ENCODE measurements at regions not wholly inside any gene's neighbourhood (a gene's known extent, or its start where the extent isn't known, plus 50 kb on each side); places are given as distances from the start of the nearest gene placed in this dataset.

- Histone ChIP-seq H3K9me3 (no peaks in the 10 kb centered on the region), H3K4me1 (no peaks in the 10 kb centered on the region), H3K36me3 (no peaks in the 10 kb centered on the region), H3K27me3 (no peaks in the 10 kb centered on the region), H3K27ac (no peak overlapping the region), H3K4me3 (no peak overlapping the region)
- DNase-seq (ENCODE audit: extremely low spot score in 2 of 2): no peak
- TF ChIP-seq POLR2AphosphoS5 (IDR thresholded peaks at IDR 0.05; ENCODE audit: insufficient read depth in 1 of 2, low read depth in 1 of 2) (no peak), POLR2A (IDR thresholded peaks at IDR 0.05) (no peak), CTCF (IDR thresholded peaks at IDR 0.05) (no peak)
- intact Hi-C loops (cut with DNase I): no loop called here
Measured at GRCh38 chr14:83347874-83348273, 1814.2 kb upstream of the SEL1L start.

GRCh38 chr14:83355609-83356008, 1822.0 kb upstream of the SEL1L start:
- intact Hi-C loops (cut with DNase I): no loop called here
- no peak overlapping the region for H3K27ac ChIP-seq
- TF ChIP-seq POLR2A (IDR thresholded peaks at IDR 0.05): no peak
- H3K36me3 ChIP-seq: no peaks in the 10 kb centered on the region
- no peaks in the 10 kb centered on the region for H3K27me3 ChIP-seq
- no peaks in the 10 kb centered on the region for H3K4me1 ChIP-seq
- no peak for DNase-seq (ENCODE audit: extremely low spot score in 2 of 2)
- no peak overlapping the region for H3K4me3 ChIP-seq
- H3K9me3 ChIP-seq: no peaks in the 10 kb centered on the region

- H3K4me1 ChIP-seq: no peaks in the 10 kb centered on the region
- no peaks in the 10 kb centered on the region for H3K27me3 ChIP-seq
- H3K36me3 ChIP-seq: no peaks in the 10 kb centered on the region
- TF ChIP-seq POLR2A (IDR thresholded peaks at IDR 0.05): no peak
- no peak for TF ChIP-seq POLR2AphosphoS5 (IDR thresholded peaks at IDR 0.05; ENCODE audit: insufficient read depth in 1 of 2, low read depth in 1 of 2)
- no peak for TF ChIP-seq CTCF (IDR thresholded peaks at IDR 0.05)
- intact Hi-C loops (cut with DNase I): no loop called here
- no peak for DNase-seq (ENCODE audit: extremely low spot score in 2 of 2)
- no peaks in the 10 kb centered on the region for H3K9me3 ChIP-seq
- H3K4me3 ChIP-seq: no peak overlapping the region
- no peak overlapping the region for H3K27ac ChIP-seq
Measured at GRCh38 chr14:83356080-83356479, 1822.4 kb upstream of the SEL1L start.

- H3K4me3 ChIP-seq: no peak overlapping the region
- H3K27ac ChIP-seq: no peak overlapping the region
- no peaks in the 10 kb centered on the region for H3K36me3 ChIP-seq
- H3K9me3 ChIP-seq: no peaks in the 10 kb centered on the region
- no peak for TF ChIP-seq POLR2A (IDR thresholded peaks at IDR 0.05)
- TF ChIP-seq CTCF (IDR thresholded peaks at IDR 0.05): no peak
- TF ChIP-seq POLR2AphosphoS5 (IDR thresholded peaks at IDR 0.05; ENCODE audit: insufficient read depth in 1 of 2, low read depth in 1 of 2): no peak
- intact Hi-C loops (cut with DNase I): no loop called here
- H3K4me1 ChIP-seq: no peaks in the 10 kb centered on the region
- no peak for DNase-seq (ENCODE audit: extremely low spot score in 2 of 2)
- H3K27me3 ChIP-seq: no peaks in the 10 kb centered on the region
Measured at GRCh38 chr14:83372271-83372670, 1838.6 kb upstream of the SEL1L start.

- no peak for DNase-seq (ENCODE audit: extremely low spot score in 2 of 2)
- intact Hi-C loops (cut with DNase I): no loop called here
- H3K36me3 ChIP-seq: no peaks in the 10 kb centered on the region
- no peaks in the 10 kb centered on the region for H3K27me3 ChIP-seq
- no peaks in the 10 kb centered on the region for H3K9me3 ChIP-seq
- H3K4me1 ChIP-seq: no peaks in the 10 kb centered on the region
- H3K4me3 ChIP-seq: no peak overlapping the region
- H3K27ac ChIP-seq: no peak overlapping the region
- TF ChIP-seq CTCF (IDR thresholded peaks at IDR 0.05) (no peak), POLR2AphosphoS5 (IDR thresholded peaks at IDR 0.05; ENCODE audit: insufficient read depth in 1 of 2, low read depth in 1 of 2) (no peak), POLR2A (IDR thresholded peaks at IDR 0.05) (no peak)
Measured at GRCh38 chr14:83379436-83379835, 1845.8 kb upstream of the SEL1L start.

GRCh38 chr14:83384253-83384652, 1850.6 kb upstream of the SEL1L start:
- no peak for TF ChIP-seq POLR2A (IDR thresholded peaks at IDR 0.05)
- TF ChIP-seq CTCF (IDR thresholded peaks at IDR 0.05): no peak
- intact Hi-C loops (cut with DNase I): no loop called here
- Histone ChIP-seq H3K36me3 (no peaks in the 10 kb centered on the region), H3K27me3 (no peaks in the 10 kb centered on the region), H3K9me3 (no peaks in the 10 kb centered on the region), H3K4me3 (no peak overlapping the region), H3K4me1 (no peaks in the 10 kb centered on the region), H3K27ac (no peak overlapping the region)
- no peak for DNase-seq (ENCODE audit: extremely low spot score in 2 of 2)

Measured in vagina (tissue), 2 donors.